ENCODE measurements at regions not wholly inside any gene's neighbourhood (a gene's known extent, or its start where the extent isn't known, plus 50 kb on each side); places are given as distances from the start of the nearest gene placed in this dataset.

DNA sequence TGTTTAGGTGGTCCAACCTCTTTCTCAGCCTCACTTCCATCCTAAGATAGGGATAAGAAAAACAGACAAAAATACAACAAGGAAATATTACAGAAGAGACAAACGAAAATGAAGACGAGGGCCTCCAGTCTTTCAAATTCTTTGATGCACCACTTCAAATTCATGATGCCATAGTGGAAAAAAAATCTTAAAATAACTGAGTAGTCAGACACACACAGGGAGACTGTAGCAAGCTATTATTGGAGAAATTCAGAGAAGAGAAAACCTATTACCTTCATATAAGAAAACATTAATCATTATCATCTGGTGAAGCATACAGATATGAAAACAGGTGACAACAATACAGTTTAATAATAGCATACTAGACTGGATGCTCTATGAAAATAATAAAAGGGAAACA is 548.2 kb downstream of the KCTD12 start:
- no peak for TF ChIP-seq POLR2A (IDR thresholded peaks at IDR 0.05; ENCODE audit: low read depth, low read length)
- TF ChIP-seq TAF1 (IDR thresholded peaks at IDR 0.05; ENCODE audit: borderline replicate concordance, low read depth, low read length): no peak
